Lower leg skin (tissue), 3 donors: ENCODE measurements at regions not wholly inside any gene's neighbourhood (a gene's known extent, or its start where the extent isn't known, plus 50 kb on each side); places are given as distances from the start of the nearest gene placed in this dataset.

ENCODE experiments used
- POLR2A ChIP-seq, 2 donors: fragments of 450-650 bp; IDR thresholded peaks; one replicate each; pipeline ENCODE4 v1.6.1; 2016 to 2017; ENCODE audit warnings: antibody characterized with exemption in 2 of 2, mild to moderate bottlenecking in 1 of 2, moderate library complexity in 1 of 2
- TF ChIP-seq, protein P1 (sequence below), 3 donors: fragments of 450-650 bp; IDR thresholded peaks; one replicate each; pipeline ENCODE4 v1.5.1; 2016; ENCODE audit warnings: antibody characterized with exemption in 3 of 3, mild to moderate bottlenecking in 3 of 3, moderate library complexity in 2 of 3

DNA sequence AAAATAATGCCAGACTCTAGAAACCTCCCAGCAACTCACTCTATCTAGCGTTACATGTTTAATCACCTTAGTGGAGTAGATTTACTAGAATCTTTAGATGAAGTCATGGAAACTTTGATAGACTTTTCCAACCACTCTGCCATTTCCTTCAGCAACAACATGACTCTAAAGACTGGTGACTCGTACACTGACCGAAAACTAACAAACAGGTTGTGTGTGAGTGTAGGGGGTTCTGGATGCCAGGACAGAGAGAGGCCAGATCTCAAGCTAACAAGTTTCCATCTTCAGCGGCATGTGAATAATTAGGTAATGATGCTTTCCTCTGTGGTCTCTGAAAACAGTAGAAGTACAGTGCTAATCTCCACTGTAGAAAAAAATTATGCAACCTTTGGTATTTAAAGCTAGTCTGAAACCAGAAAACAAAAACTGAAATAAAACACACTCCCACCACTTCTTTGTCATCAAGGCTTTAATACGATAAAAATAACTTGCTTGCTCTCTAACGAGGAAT lies 286.4 kb downstream of the PRDM5 start:
- TF ChIP-seq, protein P1, sequence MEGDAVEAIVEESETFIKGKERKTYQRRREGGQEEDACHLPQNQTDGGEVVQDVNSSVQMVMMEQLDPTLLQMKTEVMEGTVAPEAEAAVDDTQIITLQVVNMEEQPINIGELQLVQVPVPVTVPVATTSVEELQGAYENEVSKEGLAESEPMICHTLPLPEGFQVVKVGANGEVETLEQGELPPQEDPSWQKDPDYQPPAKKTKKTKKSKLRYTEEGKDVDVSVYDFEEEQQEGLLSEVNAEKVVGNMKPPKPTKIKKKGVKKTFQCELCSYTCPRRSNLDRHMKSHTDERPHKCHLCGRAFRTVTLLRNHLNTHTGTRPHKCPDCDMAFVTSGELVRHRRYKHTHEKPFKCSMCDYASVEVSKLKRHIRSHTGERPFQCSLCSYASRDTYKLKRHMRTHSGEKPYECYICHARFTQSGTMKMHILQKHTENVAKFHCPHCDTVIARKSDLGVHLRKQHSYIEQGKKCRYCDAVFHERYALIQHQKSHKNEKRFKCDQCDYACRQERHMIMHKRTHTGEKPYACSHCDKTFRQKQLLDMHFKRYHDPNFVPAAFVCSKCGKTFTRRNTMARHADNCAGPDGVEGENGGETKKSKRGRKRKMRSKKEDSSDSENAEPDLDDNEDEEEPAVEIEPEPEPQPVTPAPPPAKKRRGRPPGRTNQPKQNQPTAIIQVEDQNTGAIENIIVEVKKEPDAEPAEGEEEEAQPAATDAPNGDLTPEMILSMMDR (IDR thresholded peaks at IDR 0.05) = no peak
- TF ChIP-seq POLR2A (IDR thresholded peaks at IDR 0.05) = no peak
